Kidney (tissue), 13 donors: ENCODE measurements at regions not wholly inside any gene's neighbourhood (a gene's known extent, or its start where the extent isn't known, plus 50 kb on each side); places are given as distances from the start of the nearest gene placed in this dataset.

Source experiments
- DNase-seq, 5 donors: peaks; one replicate each; pipeline ENCODE4 v3.0.0-alpha.2; 2013 to 2020
- FAIRE-seq: peaks from 2 replicates; lab custom pipeline; 2012; peaks lifted over from hg19 to GRCh38; lab: Jason Lieb, UNC
- H3K27ac ChIP-seq, 2 donors: one replicate each; pipeline ENCODE4 v1.7.0; 2013; ENCODE audit warnings: low read depth in 2 of 2, low read length in 2 of 2, inconsistent platforms in 1 of 2
- H3K27me3 ChIP-seq: one replicate; pipeline ENCODE4 v1.7.1; 2013; ENCODE audit warnings: low read length, inconsistent platforms; ENCODE audit not compliant: control insufficient read depth, insufficient read depth
- H3K36me3 ChIP-seq, 3 donors: one replicate each; pipeline versions ENCODE4 v1.7.0 to v1.7.1; 2013; ENCODE audit warnings: low read length in 3 of 3, control low read depth in 1 of 3, inconsistent platforms in 1 of 3; ENCODE audit not compliant: insufficient read depth in 3 of 3, control insufficient read depth in 2 of 3
- H3K4me1 ChIP-seq, 3 donors: one replicate each; pipeline versions ENCODE4 v1.7.0 to v1.7.1; 2013; ENCODE audit warnings: low read length in 3 of 3, inconsistent platforms in 1 of 3, low read depth in 1 of 3; ENCODE audit not compliant: control insufficient read depth in 2 of 3, insufficient read depth in 2 of 3
- H3K4me3 ChIP-seq, 3 donors: one replicate each; pipeline versions ENCODE4 v1.7.0 to v1.8.1; 2013; ENCODE audit warnings: low read length in 3 of 3, control low read depth in 1 of 3, inconsistent platforms in 1 of 3
- H3K9ac ChIP-seq, 3 donors: one replicate each; pipeline versions ENCODE4 v1.7.0 to v1.7.1; 2013; ENCODE audit warnings: low read length in 3 of 3, control low read depth in 1 of 3, inconsistent platforms in 1 of 3
- H3K9me3 ChIP-seq, 3 donors: one replicate each; pipeline versions ENCODE4 v1.7.0 to v1.7.1; 2013; ENCODE audit warnings: low read length in 3 of 3, control low read depth in 1 of 3, inconsistent platforms in 1 of 3; ENCODE audit not compliant: control insufficient read depth in 2 of 3, insufficient read depth in 1 of 3
- CTCF ChIP-seq: IDR thresholded peaks from 3 replicates; pipeline ENCODE4 v1.5.1; 2012; ENCODE audit warnings: mild to moderate bottlenecking, moderate library complexity, borderline replicate concordance; ENCODE audit not compliant: insufficient read depth; ENCODE audit errors: extremely low read depth
- intact Hi-C: fragments of 100-400 bp; cut with DNase I; formaldehyde crosslinking; loops from one replicate; pipeline ENCODE4 v1.11.1; 2022
- donor health status: control.
- donor health status: control.
- donor health status: control.
- donor health status: control.
- donor health status: control.
- donor health status: DM: yes; HTN: yes; CAD: no.
- donor health status: Normal renal cell carcinoma (clear cell type).

DNA sequence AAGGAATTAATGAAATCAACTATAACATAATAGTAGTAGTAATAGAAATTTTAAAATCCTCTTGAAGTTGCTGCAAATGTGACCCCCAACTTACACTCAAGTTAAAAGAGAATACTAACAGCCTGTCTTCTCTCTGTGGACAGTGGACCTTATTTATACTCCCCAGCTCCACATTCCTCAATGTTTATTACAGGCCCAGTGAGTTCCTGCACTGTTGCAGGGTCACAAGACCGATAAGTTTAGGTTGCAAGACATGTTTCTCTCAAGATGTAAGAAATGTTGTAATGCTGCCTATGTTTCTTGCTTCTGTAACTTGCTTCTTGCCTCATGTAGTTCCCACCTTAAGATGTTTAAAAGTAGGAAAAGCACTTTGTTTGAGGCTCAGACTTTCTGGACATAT lies 888.1 kb downstream of the PDCD6IP start:
- no peaks in the 10 kb centered on the region for H3K36me3 ChIP-seq
- H3K4me1 ChIP-seq, result no peaks in the 10 kb centered on the region
- no peak overlapping the region for H3K9ac ChIP-seq
- no peaks in the 10 kb centered on the region for H3K27me3 ChIP-seq
- H3K27ac ChIP-seq, result no peak overlapping the region
- H3K9me3 ChIP-seq, result no peaks in the 10 kb centered on the region
- DNase-seq (no peak), FAIRE-seq (no peak)
- intact Hi-C loops, result loop anchor here (10.0 kb wide), 1 partner anchor 802 kb away; no protein-coding TSS in a partner anchor
- H3K4me3 ChIP-seq, result no peak overlapping the region
- no peak for TF ChIP-seq CTCF

DNA sequence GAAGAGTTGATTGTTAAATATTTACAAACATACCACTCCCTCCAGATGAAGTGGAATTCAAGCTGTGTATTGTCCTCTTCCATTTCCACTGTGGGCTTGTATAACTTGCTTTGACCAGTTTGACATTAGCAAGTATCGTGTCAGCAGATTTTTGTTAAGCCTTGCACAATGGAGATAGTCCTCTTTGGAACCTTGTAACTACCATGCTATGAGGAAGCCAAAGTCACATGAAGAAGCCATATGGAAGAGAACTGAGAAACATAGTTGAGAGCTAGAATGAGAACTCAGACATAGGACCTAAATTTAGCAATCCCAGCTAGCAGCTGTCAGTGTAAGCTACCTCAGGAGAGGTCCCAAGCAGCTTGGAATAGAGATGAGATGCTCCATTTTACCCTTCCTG lies 889.2 kb downstream of the PDCD6IP start:
- FAIRE-seq (no peak), DNase-seq (no peak)
- no peaks in the 10 kb centered on the region for H3K27me3 ChIP-seq
- H3K9me3 ChIP-seq, result no peaks in the 10 kb centered on the region
- no peak overlapping the region for H3K9ac ChIP-seq
- intact Hi-C loops, result loop anchor here (10.0 kb wide), 1 partner anchor 803 kb away; no protein-coding TSS in a partner anchor
- H3K36me3 ChIP-seq, result no peaks in the 10 kb centered on the region
- no peak overlapping the region for H3K27ac ChIP-seq
- no peak for TF ChIP-seq CTCF
- no peak overlapping the region for H3K4me3 ChIP-seq
- H3K4me1 ChIP-seq, result no peaks in the 10 kb centered on the region

DNA sequence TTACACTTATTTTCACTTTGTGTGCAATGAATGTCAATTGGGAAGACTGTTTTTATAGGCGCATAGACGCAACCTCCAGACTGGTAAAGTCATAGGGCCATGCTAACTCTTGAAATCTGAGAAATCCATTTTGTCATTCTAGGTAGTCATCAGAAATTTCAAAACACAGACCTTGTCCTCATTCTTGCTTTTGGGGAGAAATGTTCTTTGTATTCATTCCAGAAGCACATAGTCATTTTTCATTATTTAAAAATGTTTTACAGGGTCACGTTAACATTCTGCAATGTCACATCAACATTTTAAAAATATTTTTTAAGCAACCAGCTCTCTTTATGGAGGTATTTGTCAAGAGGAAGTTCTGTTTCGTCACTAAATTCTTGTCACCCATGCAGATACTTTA lies 898.4 kb downstream of the PDCD6IP start:
- H3K27me3 ChIP-seq, result no peaks in the 10 kb centered on the region
- FAIRE-seq, result no peak
- intact Hi-C loops, result no loop called here

More for the DNA sequence above, 898.4 kb downstream of the PDCD6IP start:
- H3K4me1 ChIP-seq, result no peaks in the 10 kb centered on the region
- H3K9me3 ChIP-seq, result peaks cover 0 to 4% (median 0%) of the 10 kb centered on the region in 3 donors
- DNase-seq, result no peak
- no peak for TF ChIP-seq CTCF
- H3K27ac ChIP-seq, result no peak overlapping the region
- no peak overlapping the region for H3K9ac ChIP-seq
- H3K36me3 ChIP-seq, result no peaks in the 10 kb centered on the region
- no peak overlapping the region for H3K4me3 ChIP-seq
